ENCODE measurements at regions not wholly inside any gene's neighbourhood (a gene's known extent, or its start where the extent isn't known, plus 50 kb on each side); places are given as distances from the start of the nearest gene placed in this dataset.

GRCh38 chr2:208654056-208654455 is 247.5 kb downstream of the PTH2R start:
- no peaks in the 10 kb centered on the region for H3K36me3 ChIP-seq (ENCODE audit: control insufficient read depth, low read length)
- no peaks in the 10 kb centered on the region for H3K4me1 ChIP-seq (ENCODE audit: control insufficient read depth, low read length)
- no peak overlapping the region for H3K4me2 ChIP-seq (ENCODE audit: low read length)
- H3K27ac ChIP-seq (ENCODE audit: low read depth, low read length): no peak overlapping the region
- no peaks in the 10 kb centered on the region for H3K27me3 ChIP-seq (ENCODE audit: control insufficient read depth, low read length)
- H3K79me2 ChIP-seq (ENCODE audit: control insufficient read depth, low read length): no peaks in the 10 kb centered on the region
- no peaks in the 10 kb centered on the region for H4K20me1 ChIP-seq (ENCODE audit: control insufficient read depth, insufficient read depth, low read depth, low read length)
- no peaks in the 10 kb centered on the region for H3F3A ChIP-seq (ENCODE audit: control insufficient read depth, insufficient read depth)
- TF ChIP-seq EZH2phosphoT487 (IDR thresholded peaks at IDR 0.05; ENCODE audit: borderline replicate concordance, low read length) (no peak), CTCF (IDR thresholded peaks at IDR 0.05; ENCODE audit: low read depth, low read length, poor library complexity, severe bottlenecking) (no peak)
- no peaks in the 10 kb centered on the region for H3K9me2 ChIP-seq (replicated peaks; ENCODE audit: control insufficient read depth, low read length)
- no peaks in the 10 kb centered on the region for H3K9me3 ChIP-seq (ENCODE audit: control insufficient read depth, insufficient read depth, low read length)
- H3K4me3 ChIP-seq (ENCODE audit: low read length): no peak overlapping the region

GRCh38 chr2:208657468-208657867 is 250.9 kb downstream of the PTH2R start:
- H3K27ac ChIP-seq (ENCODE audit: low read depth, low read length): no peak overlapping the region
- no peaks in the 10 kb centered on the region for H4K20me1 ChIP-seq (ENCODE audit: control insufficient read depth, insufficient read depth, low read depth, low read length)
- H3K4me2 ChIP-seq (ENCODE audit: low read length): no peak overlapping the region
- H3K4me3 ChIP-seq (ENCODE audit: low read length): no peak overlapping the region
- no peak for TF ChIP-seq EZH2phosphoT487 (IDR thresholded peaks at IDR 0.05; ENCODE audit: borderline replicate concordance, low read length)
- TF ChIP-seq CTCF (IDR thresholded peaks at IDR 0.05; ENCODE audit: low read depth, low read length, poor library complexity, severe bottlenecking): no peak
- no peaks in the 10 kb centered on the region for H3K36me3 ChIP-seq (ENCODE audit: control insufficient read depth, low read length)
- no peaks in the 10 kb centered on the region for H3K9me3 ChIP-seq (ENCODE audit: control insufficient read depth, insufficient read depth, low read length)
- H3K27me3 ChIP-seq (ENCODE audit: control insufficient read depth, low read length): no peaks in the 10 kb centered on the region
- H3F3A ChIP-seq (ENCODE audit: control insufficient read depth, insufficient read depth): no peaks in the 10 kb centered on the region
- H3K79me2 ChIP-seq (ENCODE audit: control insufficient read depth, low read length): no peaks in the 10 kb centered on the region
- H3K4me1 ChIP-seq (ENCODE audit: control insufficient read depth, low read length): no peaks in the 10 kb centered on the region
- no peaks in the 10 kb centered on the region for H3K9me2 ChIP-seq (replicated peaks; ENCODE audit: control insufficient read depth, low read length)

- Histone ChIP-seq H3K9me2 (replicated peaks; ENCODE audit: control insufficient read depth, low read length) (no peaks in the 10 kb centered on the region), H3K4me3 (ENCODE audit: low read length) (no peak overlapping the region), H3K79me2 (ENCODE audit: control insufficient read depth, low read length) (no peaks in the 10 kb centered on the region), H3K9me3 (ENCODE audit: control insufficient read depth, insufficient read depth, low read length) (no peaks in the 10 kb centered on the region), H4K20me1 (ENCODE audit: control insufficient read depth, insufficient read depth, low read depth, low read length) (no peaks in the 10 kb centered on the region), H3K27me3 (ENCODE audit: control insufficient read depth, low read length) (no peaks in the 10 kb centered on the region), H3K27ac (ENCODE audit: low read depth, low read length) (no peak overlapping the region), H3K36me3 (ENCODE audit: control insufficient read depth, low read length) (no peaks in the 10 kb centered on the region), H3K4me1 (ENCODE audit: control insufficient read depth, low read length) (no peaks in the 10 kb centered on the region), H3K4me2 (ENCODE audit: low read length) (no peak overlapping the region), H3F3A (ENCODE audit: control insufficient read depth, insufficient read depth) (no peaks in the 10 kb centered on the region)
- TF ChIP-seq CTCF (IDR thresholded peaks at IDR 0.05; ENCODE audit: low read depth, low read length, poor library complexity, severe bottlenecking) (no peak), EZH2phosphoT487 (IDR thresholded peaks at IDR 0.05; ENCODE audit: borderline replicate concordance, low read length) (no peak)
These were observed 262.8 kb downstream of the PTH2R start for GRCh38 chr2:208669394-208669793.

- H3K79me2 ChIP-seq (ENCODE audit: control insufficient read depth, low read length): no peaks in the 10 kb centered on the region
- H3K9me2 ChIP-seq (replicated peaks; ENCODE audit: control insufficient read depth, low read length): no peaks in the 10 kb centered on the region
- TF ChIP-seq EZH2phosphoT487 (IDR thresholded peaks at IDR 0.05; ENCODE audit: borderline replicate concordance, low read length) (no peak), CTCF (IDR thresholded peaks at IDR 0.05; ENCODE audit: low read depth, low read length, poor library complexity, severe bottlenecking) (no peak)
- no peak overlapping the region for H3K4me2 ChIP-seq (ENCODE audit: low read length)
- no peaks in the 10 kb centered on the region for H4K20me1 ChIP-seq (ENCODE audit: control insufficient read depth, insufficient read depth, low read depth, low read length)
- H3K4me3 ChIP-seq (ENCODE audit: low read length): no peak overlapping the region
- no peak overlapping the region for H3K27ac ChIP-seq (ENCODE audit: low read depth, low read length)
- H3K36me3 ChIP-seq (ENCODE audit: control insufficient read depth, low read length): no peaks in the 10 kb centered on the region
- H3F3A ChIP-seq (ENCODE audit: control insufficient read depth, insufficient read depth): no peaks in the 10 kb centered on the region
- H3K27me3 ChIP-seq (ENCODE audit: control insufficient read depth, low read length): no peaks in the 10 kb centered on the region
- H3K4me1 ChIP-seq (ENCODE audit: control insufficient read depth, low read length): no peaks in the 10 kb centered on the region
- no peaks in the 10 kb centered on the region for H3K9me3 ChIP-seq (ENCODE audit: control insufficient read depth, insufficient read depth, low read length)
These were observed 264.7 kb downstream of the PTH2R start for GRCh38 chr2:208671284-208671683.
